ENCODE measurements at regions not wholly inside any gene's neighbourhood (a gene's known extent, or its start where the extent isn't known, plus 50 kb on each side); places are given as distances from the start of the nearest gene placed in this dataset.

DNA sequence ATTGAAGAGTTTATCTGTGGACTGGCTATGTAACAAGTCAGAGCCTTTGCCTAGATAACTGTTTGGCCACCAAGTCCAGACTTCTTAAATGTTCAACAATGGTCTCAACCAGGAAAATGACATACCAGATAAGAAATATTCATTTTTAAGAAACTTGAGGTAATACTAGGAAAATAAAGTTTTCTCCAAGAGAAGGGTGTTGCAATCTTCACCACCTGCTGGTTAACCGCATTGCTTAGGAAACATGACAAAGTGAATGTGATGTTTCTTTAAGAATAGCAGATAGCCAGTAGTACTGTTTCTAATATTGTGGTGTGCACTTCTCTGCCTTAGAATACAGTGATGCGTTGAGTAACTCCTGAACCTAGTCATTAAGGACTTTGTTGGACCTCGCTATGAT, 321.5 kb upstream of the CADM2 start:
- H3K4me1 ChIP-seq (ENCODE audit: control insufficient read depth, insufficient read depth, low read length) = no peaks in the 10 kb centered on the region
- no peaks in the 10 kb centered on the region for H3K27me3 ChIP-seq (ENCODE audit: control insufficient read depth, insufficient read depth, low read length, poor library complexity, severe bottlenecking)
- Mint-ChIP-seq H3K27ac (no peak overlapping the region), H3K9me3 (no peaks in the 10 kb centered on the region), H3K4me3 (no peak overlapping the region), H3K4me1 (no peaks in the 10 kb centered on the region), H3K36me3 (ENCODE audit: low read depth) (no peaks in the 10 kb centered on the region), H3K27me3 (ENCODE audit: insufficient read depth) (no peaks in the 10 kb centered on the region)
- no peak overlapping the region for H3K4me3 ChIP-seq (ENCODE audit: low read length)
- H3K9ac ChIP-seq (ENCODE audit: extremely low read depth, low read length, poor library complexity, severe bottlenecking) = no peak overlapping the region
- DNase-seq = no peak
- no peak overlapping the region for H3K27ac ChIP-seq (ENCODE audit: low read depth, low read length)
- WGBS, 2 experiments (ENCODE audit: insufficient coverage in 1 of 2, insufficient read length in 1 of 2) = 90 to 93% methylated on average over 3 of the region's 3 CpGs
- no peaks in the 10 kb centered on the region for H3K9me3 ChIP-seq (ENCODE audit: control insufficient read depth, low read length)
- TF ChIP-seq, protein P1, sequence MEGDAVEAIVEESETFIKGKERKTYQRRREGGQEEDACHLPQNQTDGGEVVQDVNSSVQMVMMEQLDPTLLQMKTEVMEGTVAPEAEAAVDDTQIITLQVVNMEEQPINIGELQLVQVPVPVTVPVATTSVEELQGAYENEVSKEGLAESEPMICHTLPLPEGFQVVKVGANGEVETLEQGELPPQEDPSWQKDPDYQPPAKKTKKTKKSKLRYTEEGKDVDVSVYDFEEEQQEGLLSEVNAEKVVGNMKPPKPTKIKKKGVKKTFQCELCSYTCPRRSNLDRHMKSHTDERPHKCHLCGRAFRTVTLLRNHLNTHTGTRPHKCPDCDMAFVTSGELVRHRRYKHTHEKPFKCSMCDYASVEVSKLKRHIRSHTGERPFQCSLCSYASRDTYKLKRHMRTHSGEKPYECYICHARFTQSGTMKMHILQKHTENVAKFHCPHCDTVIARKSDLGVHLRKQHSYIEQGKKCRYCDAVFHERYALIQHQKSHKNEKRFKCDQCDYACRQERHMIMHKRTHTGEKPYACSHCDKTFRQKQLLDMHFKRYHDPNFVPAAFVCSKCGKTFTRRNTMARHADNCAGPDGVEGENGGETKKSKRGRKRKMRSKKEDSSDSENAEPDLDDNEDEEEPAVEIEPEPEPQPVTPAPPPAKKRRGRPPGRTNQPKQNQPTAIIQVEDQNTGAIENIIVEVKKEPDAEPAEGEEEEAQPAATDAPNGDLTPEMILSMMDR (conservative IDR thresholded peaks at IDR 0.05) = no peak
- H3K36me3 ChIP-seq (ENCODE audit: control insufficient read depth, insufficient read depth, low read length) = no peaks in the 10 kb centered on the region

GRCh38 chr3:84666468-84666867, 292.3 kb upstream of the CADM2 start:
- TF ChIP-seq, protein P1 (conservative IDR thresholded peaks at IDR 0.05) = no peak
- Histone ChIP-seq H3K27ac (ENCODE audit: low read depth, low read length) (no peak overlapping the region), H3K36me3 (ENCODE audit: control insufficient read depth, insufficient read depth, low read length) (no peaks in the 10 kb centered on the region), H3K9ac (ENCODE audit: extremely low read depth, low read length, poor library complexity, severe bottlenecking) (no peak overlapping the region), H3K9me3 (ENCODE audit: control insufficient read depth, low read length) (no peaks in the 10 kb centered on the region), H3K4me1 (ENCODE audit: control insufficient read depth, insufficient read depth, low read length) (no peaks in the 10 kb centered on the region), H3K4me3 (ENCODE audit: low read length) (no peak overlapping the region), H3K27me3 (ENCODE audit: control insufficient read depth, insufficient read depth, low read length, poor library complexity, severe bottlenecking) (no peaks in the 10 kb centered on the region)
- Mint-ChIP-seq H3K36me3 (ENCODE audit: low read depth) (no peaks in the 10 kb centered on the region), H3K27me3 (ENCODE audit: insufficient read depth) (no peaks in the 10 kb centered on the region), H3K4me1 (no peaks in the 10 kb centered on the region), H3K9me3 (no peaks in the 10 kb centered on the region), H3K27ac (no peak overlapping the region), H3K4me3 (no peak overlapping the region)
- no peak for DNase-seq

DNA sequence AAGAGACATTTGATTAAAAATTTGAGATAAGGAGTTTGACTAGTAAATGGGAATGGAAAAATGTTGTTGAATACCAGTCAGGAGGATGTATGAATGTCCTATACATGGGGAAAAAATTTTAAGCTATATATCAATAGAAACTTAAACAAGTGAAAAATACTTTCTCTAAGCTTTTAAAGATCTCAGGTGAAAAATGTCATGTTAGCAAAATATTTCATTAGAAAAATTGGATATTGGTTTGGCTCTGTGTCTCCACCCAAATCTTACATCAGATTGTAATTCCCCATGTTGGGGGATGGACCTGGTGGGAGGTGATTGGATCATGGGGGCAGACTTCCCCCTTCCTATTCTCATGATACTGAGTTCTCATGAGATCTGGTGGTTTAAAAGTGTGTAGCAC, 279.6 kb upstream of the CADM2 start:
- no peak overlapping the region for H3K9ac ChIP-seq (ENCODE audit: extremely low read depth, low read length, poor library complexity, severe bottlenecking)
- no peaks in the 10 kb centered on the region for H3K9me3 Mint-ChIP-seq
- H3K4me1 Mint-ChIP-seq = no peaks in the 10 kb centered on the region
- H3K4me1 ChIP-seq (ENCODE audit: control insufficient read depth, insufficient read depth, low read length) = no peaks in the 10 kb centered on the region
- H3K36me3 Mint-ChIP-seq (ENCODE audit: low read depth) = no peaks in the 10 kb centered on the region
- H3K4me3 ChIP-seq (ENCODE audit: low read length) = no peak overlapping the region
- H3K4me3 Mint-ChIP-seq = no peak overlapping the region
- no peaks in the 10 kb centered on the region for H3K27me3 ChIP-seq (ENCODE audit: control insufficient read depth, insufficient read depth, low read length, poor library complexity, severe bottlenecking)
- H3K27ac ChIP-seq (ENCODE audit: low read depth, low read length) = no peak overlapping the region
- H3K27ac Mint-ChIP-seq = no peak overlapping the region
- DNase-seq = no peak
- TF ChIP-seq, protein P1 (conservative IDR thresholded peaks at IDR 0.05) = no peak
- H3K9me3 ChIP-seq (ENCODE audit: control insufficient read depth, low read length) = no peaks in the 10 kb centered on the region
- no peaks in the 10 kb centered on the region for H3K36me3 ChIP-seq (ENCODE audit: control insufficient read depth, insufficient read depth, low read length)
- no peaks in the 10 kb centered on the region for H3K27me3 Mint-ChIP-seq (ENCODE audit: insufficient read depth)

Measured in endodermal cell (in vitro differentiated cells).